K562 (cell line): ENCODE measurements at regions not wholly inside any gene's neighbourhood (a gene's known extent, or its start where the extent isn't known, plus 50 kb on each side); places are given as distances from the start of the nearest gene placed in this dataset.

Source experiments
- ATAC-seq: fragments of 200-7000 bp; cut with Tn5 transposase; 3 replicates; pipeline ENCODE4 v1.9.1; 2020; ENCODE audit warnings: moderate library complexity
- BruUV-seq: library from RNA; stranded (reverse); fragments of 400-500 nt; replicated peaks from 2 replicates; lab custom pipeline; 2021; lab: Mats Ljungman, UMichigan
- CTCF ChIA-PET: fragments of 300-600 bp; formaldehyde crosslinking; extraction: SDS; loops from one replicate; lab custom pipeline; 2021; ENCODE audit warnings: low intra/inter-chr PET ratio; lab: Yijun Ruan, JAX
- POLR2A ChIA-PET: fragments of 300-600, 350-650 bp; sonication (Branson Sonifier 250); formaldehyde crosslinking; extraction: SDS; loops from one replicate; lab custom pipeline; 2021; ENCODE audit warnings: antibody characterized with exemption, inconsistent platforms; lab: Yijun Ruan, JAX
- DNase-seq, 4 experiments: peaks; one replicate each; pipeline versions ENCODE4 v3.0.0 to v3.0.0-alpha.2; 2011 to 2018; ENCODE audit warnings: low spot score in 3 of 4, mixed read lengths in 3 of 4; ENCODE audit errors: extremely low read depth in 1 of 4
- FAIRE-seq: peaks from 2 replicates; lab custom pipeline; 2011; peaks lifted over from hg19 to GRCh38; lab: Jason Lieb, UNC
- H2AFZ ChIP-seq: 2 replicates; pipeline ENCODE4 v1.6.0; 2011; ENCODE audit warnings: low read depth, low read length, control low read depth, inconsistent platforms
- H3K27ac ChIP-seq: fragments of 200-600 bp; 3 replicates; pipeline ENCODE4 v1.8.0; 2011; ENCODE audit warnings: low read depth, mild to moderate bottlenecking, control low read depth, inconsistent platforms, low read length, moderate library complexity, mixed read lengths; ENCODE audit errors: extremely low read depth
- H3K27me3 ChIP-seq, 2 experiments: fragments of 300-600 bp in 1 of 2; 2 replicates in 1 of 2; 3 replicates in 1 of 2; pipeline versions ENCODE4 v1.6.0 to v1.8.0; 2011; ENCODE audit warnings: inconsistent platforms in 2 of 2, low read length in 2 of 2, mild to moderate bottlenecking in 1 of 2, mixed read lengths in 1 of 2, moderate library complexity in 1 of 2; ENCODE audit not compliant: control insufficient read depth in 2 of 2, insufficient read depth in 2 of 2
- H3K36me3 ChIP-seq: fragments of 300-600 bp; 3 replicates; pipeline ENCODE4 v1.8.0; 2011; ENCODE audit warnings: mild to moderate bottlenecking, low read length, inconsistent platforms; ENCODE audit not compliant: control insufficient read depth, insufficient read depth
- H3K4me1 ChIP-seq, 2 experiments: fragments of 200-600 bp in 1 of 2; replicated peaks in 1 of 2; 2 replicates in 1 of 2; 3 replicates in 1 of 2; pipeline versions ENCODE4 v1.5.1 to v1.8.0; 2011; ENCODE audit warnings: inconsistent platforms in 2 of 2, low read length in 2 of 2, mild to moderate bottlenecking in 1 of 2, mixed read lengths in 1 of 2, moderate library complexity in 1 of 2; ENCODE audit not compliant: control insufficient read depth in 2 of 2, insufficient read depth in 2 of 2
- H3K4me2 ChIP-seq: 2 replicates; pipeline ENCODE4 v1.6.1; 2011; ENCODE audit warnings: low read length, control low read depth, inconsistent platforms, mixed read lengths; ENCODE audit not compliant: insufficient read depth
- H3K4me3 ChIP-seq: fragments of 200-600 bp; sonication (generic), shearing (Covaris generic); 2 replicates; pipeline ENCODE4 v1.5.1; 2016; ENCODE audit warnings: control low read depth, inconsistent platforms
- H3K79me2 ChIP-seq: fragments of 200-600 bp; 3 replicates; pipeline ENCODE4 v1.8.0; 2011; ENCODE audit warnings: low read length, inconsistent platforms; ENCODE audit not compliant: control insufficient read depth, insufficient read depth
- H3K9ac ChIP-seq, 2 experiments: 2 replicates each; pipeline versions ENCODE4 v1.6.0 to v1.6.1; 2011; ENCODE audit warnings: low read depth in 2 of 2, low read length in 2 of 2, control low read depth in 1 of 2, inconsistent platforms in 1 of 2, mild to moderate bottlenecking in 1 of 2, mixed read lengths in 1 of 2; ENCODE audit not compliant: insufficient read depth in 1 of 2
- H3K9me1 ChIP-seq: one replicate; pipeline ENCODE4 v1.6.0; 2011; ENCODE audit warnings: inconsistent platforms, mild to moderate bottlenecking, low read length, moderate library complexity; ENCODE audit not compliant: control insufficient read depth, insufficient read depth
- H3K9me3 ChIP-seq: replicated peaks from 2 replicates; pipeline ENCODE4 v1.5.1; 2011; ENCODE audit warnings: low read depth, low read length, inconsistent platforms; ENCODE audit not compliant: control insufficient read depth, insufficient read depth
- H4K20me1 ChIP-seq: replicated peaks from 2 replicates; pipeline ENCODE4 v1.6.1; 2011; ENCODE audit warnings: low read length, inconsistent platforms, mixed read lengths; ENCODE audit not compliant: control insufficient read depth, insufficient read depth
- BCL6 ChIP-seq: fragments of 250-450 bp; sonication (Bioruptor Pico); IDR thresholded peaks from 2 replicates; pipeline ENCODE4 v1.4.0; 2020
- FUS ChIP-seq: fragments of 200-400 bp; formaldehyde crosslinking; optimal IDR thresholded peaks from 2 replicates; pipeline ENCODE3; 2017; ENCODE audit warnings: low read depth, low read length
- KLF10 ChIP-seq: fragments of 250-450 bp; sonication (Bioruptor Pico); IDR thresholded peaks from 2 replicates; pipeline ENCODE4 v1.6.1; 2021; ENCODE audit warnings: matching md5 sums
- MTA1 ChIP-seq: fragments of 450-650 bp; IDR thresholded peaks from 2 replicates; pipeline ENCODE4 v1.6.1; 2017; ENCODE audit warnings: borderline replicate concordance
- NFE2 ChIP-seq: IDR thresholded peaks from 2 replicates; pipeline ENCODE4 v1.6.1; 2014; ENCODE audit warnings: antibody characterized with exemption, low read depth
- PTBP1 ChIP-seq: fragments of 200-400 bp; formaldehyde crosslinking; IDR thresholded peaks from 2 replicates; pipeline ENCODE4 v1.6.1; 2017; ENCODE audit warnings: low read depth, low read length
- SMARCE1 ChIP-seq: fragments of 450-650 bp; IDR thresholded peaks from 2 replicates; pipeline ENCODE4 v1.7.1; 2016; ENCODE audit warnings: mild to moderate bottlenecking
- TCF7L2 ChIP-seq: fragments of 150-350 bp; IDR thresholded peaks from 2 replicates; pipeline ENCODE4 v1.6.1; 2016; ENCODE audit warnings: low read depth, mild to moderate bottlenecking, low read length, moderate library complexity
- ZNF778 ChIP-seq: fragments of 450-650 bp; formaldehyde crosslinking; IDR thresholded peaks from 2 replicates; pipeline ENCODE4 v1.4.0; 2020; ENCODE audit warnings: mild to moderate bottlenecking, moderate library complexity
- WGBS: fragments of 100-300 bp; shearing (Covaris generic); methylation state at CpG from one replicate; pipeline ENCODE4 v1.1.6; 2016; ENCODE audit warnings: low coverage, mixed read lengths; ENCODE audit not compliant: insufficient coverage; ENCODE audit errors: missing lambda C conversion rate; 5-methylcytosine and 5-hydroxymethylcytosine counted together
- in situ Hi-C: fragments of 300-500 bp; cut with MboI; formaldehyde crosslinking; loops from 4 replicates; pipeline ENCODE4 v1.15.0; 2018; ENCODE audit warnings: inconsistent platforms, mixed read lengths
- intact Hi-C: fragments of 100-400 bp; cut with micrococcal nuclease; formaldehyde crosslinking; loops from 2 replicates; pipeline ENCODE4 v1.14.2; 2022
- TF ChIP-seq, protein P1 (sequence below), 2 experiments: fragments of 450-650 bp; formaldehyde crosslinking in 1 of 2; IDR thresholded peaks; 2 replicates each; pipeline versions ENCODE4 v1.4.0 to v1.6.1; 2014 to 2020; ENCODE audit warnings: mild to moderate bottlenecking in 2 of 2, borderline replicate concordance in 1 of 2, low read depth in 1 of 2
- TF ChIP-seq, protein P2 (sequence below): fragments of 250-450 bp; sonication (Bioruptor Pico); IDR thresholded peaks from 2 replicates; pipeline ENCODE4 v1.4.0; 2020; ENCODE audit warnings: mild to moderate bottlenecking, moderate library complexity

DNA sequence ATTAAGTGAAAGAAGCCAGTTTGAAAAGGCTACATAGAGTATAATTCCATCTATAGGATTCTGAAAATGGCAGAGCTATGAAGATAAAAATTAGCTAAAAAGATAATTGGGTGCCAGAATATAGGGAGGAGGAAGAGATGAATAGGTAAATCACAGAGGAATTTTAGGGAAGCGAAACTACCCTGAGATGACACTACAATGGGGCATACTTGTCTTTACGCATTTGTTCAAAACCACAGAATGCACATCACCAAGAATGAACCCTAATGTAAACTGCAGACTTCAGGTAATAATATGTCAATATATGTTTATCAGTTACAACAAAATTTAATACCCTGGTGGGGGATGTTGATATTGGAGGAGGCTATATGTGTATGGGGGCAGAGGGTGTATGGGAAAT is 1342.9 kb downstream of the ADGRL3 start:
- Histone ChIP-seq H3K4me1 (no peaks in the 10 kb centered on the region), H3K9me1 (no peaks in the 10 kb centered on the region), H3K27ac (no peak overlapping the region), H3K36me3 (no peaks in the 10 kb centered on the region), H3K79me2 (no peaks in the 10 kb centered on the region), H3K4me2 (no peak overlapping the region), H3K9ac (no peak overlapping the region), H4K20me1 (no peaks in the 10 kb centered on the region), H2AFZ (no peak overlapping the region), H3K9me3 (no peaks in the 10 kb centered on the region), H3K4me3 (no peak overlapping the region), H3K27me3 (no peaks in the 10 kb centered on the region)
- TF ChIP-seq TCF7L2 (no peak), SMARCE1 (no peak), MTA1 (no peak), KLF10 (CRISPR knock-in tag) (no peak), PTBP1 (no peak), NFE2 (no peak), BCL6 (CRISPR knock-in tag) (no peak), FUS (no peak), ZNF778 (no peak)
- TF ChIP-seq, protein P1, sequence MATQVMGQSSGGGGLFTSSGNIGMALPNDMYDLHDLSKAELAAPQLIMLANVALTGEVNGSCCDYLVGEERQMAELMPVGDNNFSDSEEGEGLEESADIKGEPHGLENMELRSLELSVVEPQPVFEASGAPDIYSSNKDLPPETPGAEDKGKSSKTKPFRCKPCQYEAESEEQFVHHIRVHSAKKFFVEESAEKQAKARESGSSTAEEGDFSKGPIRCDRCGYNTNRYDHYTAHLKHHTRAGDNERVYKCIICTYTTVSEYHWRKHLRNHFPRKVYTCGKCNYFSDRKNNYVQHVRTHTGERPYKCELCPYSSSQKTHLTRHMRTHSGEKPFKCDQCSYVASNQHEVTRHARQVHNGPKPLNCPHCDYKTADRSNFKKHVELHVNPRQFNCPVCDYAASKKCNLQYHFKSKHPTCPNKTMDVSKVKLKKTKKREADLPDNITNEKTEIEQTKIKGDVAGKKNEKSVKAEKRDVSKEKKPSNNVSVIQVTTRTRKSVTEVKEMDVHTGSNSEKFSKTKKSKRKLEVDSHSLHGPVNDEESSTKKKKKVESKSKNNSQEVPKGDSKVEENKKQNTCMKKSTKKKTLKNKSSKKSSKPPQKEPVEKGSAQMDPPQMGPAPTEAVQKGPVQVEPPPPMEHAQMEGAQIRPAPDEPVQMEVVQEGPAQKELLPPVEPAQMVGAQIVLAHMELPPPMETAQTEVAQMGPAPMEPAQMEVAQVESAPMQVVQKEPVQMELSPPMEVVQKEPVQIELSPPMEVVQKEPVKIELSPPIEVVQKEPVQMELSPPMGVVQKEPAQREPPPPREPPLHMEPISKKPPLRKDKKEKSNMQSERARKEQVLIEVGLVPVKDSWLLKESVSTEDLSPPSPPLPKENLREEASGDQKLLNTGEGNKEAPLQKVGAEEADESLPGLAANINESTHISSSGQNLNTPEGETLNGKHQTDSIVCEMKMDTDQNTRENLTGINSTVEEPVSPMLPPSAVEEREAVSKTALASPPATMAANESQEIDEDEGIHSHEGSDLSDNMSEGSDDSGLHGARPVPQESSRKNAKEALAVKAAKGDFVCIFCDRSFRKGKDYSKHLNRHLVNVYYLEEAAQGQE (IDR thresholded peaks at IDR 0.05; ENCODE audit: borderline replicate concordance): no peak
- TF ChIP-seq, protein P1 (CRISPR knock-in tag; IDR thresholded peaks at IDR 0.05; ENCODE audit: low read depth): no peak
- TF ChIP-seq, protein P2, sequence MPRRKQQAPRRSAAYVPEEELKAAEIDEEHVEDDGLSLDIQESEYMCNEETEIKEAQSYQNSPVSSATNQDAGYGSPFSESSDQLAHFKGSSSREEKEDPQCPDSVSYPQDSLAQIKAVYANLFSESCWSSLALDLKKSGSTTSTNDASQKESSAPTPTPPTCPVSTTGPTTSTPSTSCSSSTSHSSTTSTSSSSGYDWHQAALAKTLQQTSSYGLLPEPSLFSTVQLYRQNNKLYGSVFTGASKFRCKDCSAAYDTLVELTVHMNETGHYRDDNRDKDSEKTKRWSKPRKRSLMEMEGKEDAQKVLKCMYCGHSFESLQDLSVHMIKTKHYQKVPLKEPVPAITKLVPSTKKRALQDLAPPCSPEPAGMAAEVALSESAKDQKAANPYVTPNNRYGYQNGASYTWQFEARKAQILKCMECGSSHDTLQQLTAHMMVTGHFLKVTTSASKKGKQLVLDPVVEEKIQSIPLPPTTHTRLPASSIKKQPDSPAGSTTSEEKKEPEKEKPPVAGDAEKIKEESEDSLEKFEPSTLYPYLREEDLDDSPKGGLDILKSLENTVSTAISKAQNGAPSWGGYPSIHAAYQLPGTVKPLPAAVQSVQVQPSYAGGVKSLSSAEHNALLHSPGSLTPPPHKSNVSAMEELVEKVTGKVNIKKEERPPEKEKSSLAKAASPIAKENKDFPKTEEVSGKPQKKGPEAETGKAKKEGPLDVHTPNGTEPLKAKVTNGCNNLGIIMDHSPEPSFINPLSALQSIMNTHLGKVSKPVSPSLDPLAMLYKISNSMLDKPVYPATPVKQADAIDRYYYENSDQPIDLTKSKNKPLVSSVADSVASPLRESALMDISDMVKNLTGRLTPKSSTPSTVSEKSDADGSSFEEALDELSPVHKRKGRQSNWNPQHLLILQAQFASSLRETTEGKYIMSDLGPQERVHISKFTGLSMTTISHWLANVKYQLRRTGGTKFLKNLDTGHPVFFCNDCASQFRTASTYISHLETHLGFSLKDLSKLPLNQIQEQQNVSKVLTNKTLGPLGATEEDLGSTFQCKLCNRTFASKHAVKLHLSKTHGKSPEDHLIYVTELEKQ: no peak
- ChIA-PET POLR2A (no interaction called here), CTCF (no interaction called here)
- FAIRE-seq (no peak), ATAC-seq (no peak), DNase-seq (no peak)
- 0% methylated on average over 2 of the region's 2 CpGs for WGBS
- in situ Hi-C loops: no loop called here
- BruUV-seq: no TSS peak
- intact Hi-C loops: no loop called here
